Kidney (tissue), 13 donors: ENCODE measurements at regions not wholly inside any gene's neighbourhood (a gene's known extent, or its start where the extent isn't known, plus 50 kb on each side); places are given as distances from the start of the nearest gene placed in this dataset.

Experiments
- DNase-seq, 5 donors: peaks; one replicate each; pipeline ENCODE4 v3.0.0-alpha.2; 2013 to 2020
- FAIRE-seq: peaks from 2 replicates; lab custom pipeline; 2012; peaks lifted over from hg19 to GRCh38; lab: Jason Lieb, UNC
- H3K27ac ChIP-seq, 2 donors: one replicate each; pipeline ENCODE4 v1.7.0; 2013; ENCODE audit warnings: low read depth in 2 of 2, low read length in 2 of 2, inconsistent platforms in 1 of 2
- H3K27me3 ChIP-seq: one replicate; pipeline ENCODE4 v1.7.1; 2013; ENCODE audit warnings: low read length, inconsistent platforms; ENCODE audit not compliant: control insufficient read depth, insufficient read depth
- H3K36me3 ChIP-seq, 3 donors: one replicate each; pipeline versions ENCODE4 v1.7.0 to v1.7.1; 2013; ENCODE audit warnings: low read length in 3 of 3, control low read depth in 1 of 3, inconsistent platforms in 1 of 3; ENCODE audit not compliant: insufficient read depth in 3 of 3, control insufficient read depth in 2 of 3
- H3K4me1 ChIP-seq, 3 donors: one replicate each; pipeline versions ENCODE4 v1.7.0 to v1.7.1; 2013; ENCODE audit warnings: low read length in 3 of 3, inconsistent platforms in 1 of 3, low read depth in 1 of 3; ENCODE audit not compliant: control insufficient read depth in 2 of 3, insufficient read depth in 2 of 3
- H3K4me3 ChIP-seq, 3 donors: one replicate each; pipeline versions ENCODE4 v1.7.0 to v1.8.1; 2013; ENCODE audit warnings: low read length in 3 of 3, control low read depth in 1 of 3, inconsistent platforms in 1 of 3
- H3K9ac ChIP-seq, 3 donors: one replicate each; pipeline versions ENCODE4 v1.7.0 to v1.7.1; 2013; ENCODE audit warnings: low read length in 3 of 3, control low read depth in 1 of 3, inconsistent platforms in 1 of 3
- H3K9me3 ChIP-seq, 3 donors: one replicate each; pipeline versions ENCODE4 v1.7.0 to v1.7.1; 2013; ENCODE audit warnings: low read length in 3 of 3, control low read depth in 1 of 3, inconsistent platforms in 1 of 3; ENCODE audit not compliant: control insufficient read depth in 2 of 3, insufficient read depth in 1 of 3
- intact Hi-C: fragments of 100-400 bp; cut with DNase I; formaldehyde crosslinking; loops from one replicate; pipeline ENCODE4 v1.11.1; 2022
- TF ChIP-seq, protein P1 (sequence below): IDR thresholded peaks from 3 replicates; pipeline ENCODE4 v1.5.1; 2012; ENCODE audit warnings: mild to moderate bottlenecking, moderate library complexity, borderline replicate concordance; ENCODE audit not compliant: insufficient read depth; ENCODE audit errors: extremely low read depth
- donor health status: control.
- donor health status: control.
- donor health status: control.
- donor health status: control.
- donor health status: control.
- donor health status: DM: yes; HTN: yes; CAD: no.
- donor health status: Normal renal cell carcinoma (clear cell type).

- no peak overlapping the region for H3K4me3 ChIP-seq
- no peak overlapping the region for H3K9ac ChIP-seq
- TF ChIP-seq, protein P1, sequence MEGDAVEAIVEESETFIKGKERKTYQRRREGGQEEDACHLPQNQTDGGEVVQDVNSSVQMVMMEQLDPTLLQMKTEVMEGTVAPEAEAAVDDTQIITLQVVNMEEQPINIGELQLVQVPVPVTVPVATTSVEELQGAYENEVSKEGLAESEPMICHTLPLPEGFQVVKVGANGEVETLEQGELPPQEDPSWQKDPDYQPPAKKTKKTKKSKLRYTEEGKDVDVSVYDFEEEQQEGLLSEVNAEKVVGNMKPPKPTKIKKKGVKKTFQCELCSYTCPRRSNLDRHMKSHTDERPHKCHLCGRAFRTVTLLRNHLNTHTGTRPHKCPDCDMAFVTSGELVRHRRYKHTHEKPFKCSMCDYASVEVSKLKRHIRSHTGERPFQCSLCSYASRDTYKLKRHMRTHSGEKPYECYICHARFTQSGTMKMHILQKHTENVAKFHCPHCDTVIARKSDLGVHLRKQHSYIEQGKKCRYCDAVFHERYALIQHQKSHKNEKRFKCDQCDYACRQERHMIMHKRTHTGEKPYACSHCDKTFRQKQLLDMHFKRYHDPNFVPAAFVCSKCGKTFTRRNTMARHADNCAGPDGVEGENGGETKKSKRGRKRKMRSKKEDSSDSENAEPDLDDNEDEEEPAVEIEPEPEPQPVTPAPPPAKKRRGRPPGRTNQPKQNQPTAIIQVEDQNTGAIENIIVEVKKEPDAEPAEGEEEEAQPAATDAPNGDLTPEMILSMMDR, result no peak
- H3K27me3 ChIP-seq, result no peaks in the 10 kb centered on the region
- no peaks in the 10 kb centered on the region for H3K36me3 ChIP-seq
- H3K9me3 ChIP-seq, result no peaks in the 10 kb centered on the region
- FAIRE-seq, result no peak
- H3K4me1 ChIP-seq, result no peaks in the 10 kb centered on the region
- DNase-seq, result no peak
- intact Hi-C loops, result no loop called here
- no peak overlapping the region for H3K27ac ChIP-seq
These were observed 196.1 kb upstream of the GK2 start for GRCh38 chr4:79604152-79604551.

- FAIRE-seq (no peak), DNase-seq (no peak)
- Histone ChIP-seq H3K9me3 (no peaks in the 10 kb centered on the region), H3K4me1 (no peaks in the 10 kb centered on the region), H3K27me3 (no peaks in the 10 kb centered on the region), H3K4me3 (no peak overlapping the region), H3K27ac (no peak overlapping the region), H3K36me3 (no peaks in the 10 kb centered on the region), H3K9ac (no peak overlapping the region)
- intact Hi-C loops, result no loop called here
- TF ChIP-seq, protein P1, result no peak
These were observed 195.7 kb upstream of the GK2 start for GRCh38 chr4:79603681-79604080.

GRCh38 chr4:79599691-79600090, 191.7 kb upstream of the GK2 start:
- Histone ChIP-seq H3K4me3 (no peak overlapping the region), H3K36me3 (no peaks in the 10 kb centered on the region), H3K9me3 (no peaks in the 10 kb centered on the region), H3K9ac (no peak overlapping the region), H3K4me1 (no peaks in the 10 kb centered on the region), H3K27ac (no peak overlapping the region), H3K27me3 (no peaks in the 10 kb centered on the region)
- intact Hi-C loops, result no loop called here
- TF ChIP-seq, protein P1, result no peak
- no peak for DNase-seq
- no peak for FAIRE-seq

DNA sequence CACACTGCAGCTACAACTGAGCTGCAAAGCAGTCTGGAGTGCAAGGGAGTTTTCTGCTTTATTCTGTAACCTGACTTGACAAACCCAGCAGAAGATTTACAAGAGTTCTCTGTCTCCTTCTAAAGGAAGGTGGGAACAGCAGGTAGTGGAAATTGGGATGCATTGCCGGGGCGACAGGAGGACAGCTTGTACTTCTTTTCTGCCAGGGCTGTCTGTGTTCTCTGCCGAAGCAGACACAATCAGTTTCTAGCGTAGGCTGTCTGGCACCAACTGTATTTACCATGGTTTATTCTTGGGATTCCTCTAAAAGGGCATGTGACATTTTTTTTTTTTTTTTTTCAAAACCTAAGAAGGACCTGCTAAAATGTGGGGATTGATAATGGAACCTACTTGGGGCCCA, 190.8 kb upstream of the GK2 start:
- FAIRE-seq (no peak), DNase-seq (no peak)
- Histone ChIP-seq H3K4me3 (no peak overlapping the region), H3K9me3 (no peaks in the 10 kb centered on the region), H3K4me1 (no peaks in the 10 kb centered on the region), H3K27me3 (no peaks in the 10 kb centered on the region), H3K9ac (no peak overlapping the region), H3K36me3 (no peaks in the 10 kb centered on the region), H3K27ac (no peak overlapping the region)
- intact Hi-C loops, result no loop called here
- TF ChIP-seq, protein P1, result no peak
